OCI-LY3 (cell line): ENCODE measurements at regions not wholly inside any gene's neighbourhood (a gene's known extent, or its start where the extent isn't known, plus 50 kb on each side); places are given as distances from the start of the nearest gene placed in this dataset.

ENCODE experiments used
- EZH2phosphoT487 ChIP-seq: fragments of 200-600 bp; shearing (Covaris generic); IDR thresholded peaks from 2 replicates; pipeline ENCODE4 v1.6.1; 2018; ENCODE audit warnings: antibody characterized with exemption, mixed run types, low read depth
- TF ChIP-seq, protein P1 (sequence below): fragments of 200-600, 300-600 bp; sonication (generic); IDR thresholded peaks from 2 replicates; pipeline ENCODE4 v1.5.1; 2014; ENCODE audit warnings: antibody characterized with exemption, low read length, low read depth

DNA sequence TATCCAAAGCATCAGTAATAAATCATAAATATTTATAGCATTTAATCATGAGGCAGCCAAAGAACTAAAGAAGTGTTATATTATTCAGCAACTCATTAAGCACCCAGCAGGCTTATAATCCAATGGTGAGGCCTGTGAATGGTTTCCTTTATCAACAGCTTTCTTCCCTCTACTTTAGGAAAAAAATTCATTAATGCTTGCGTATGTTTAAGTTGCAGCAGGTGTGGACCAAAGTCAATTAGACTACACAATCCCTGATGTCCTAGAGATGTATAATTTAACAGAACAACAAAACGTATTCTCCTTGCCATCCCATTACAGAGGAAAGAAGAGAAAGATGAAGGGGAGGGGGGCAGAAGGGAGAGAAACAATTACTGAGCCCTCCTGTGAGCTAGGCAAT, 87.7 kb upstream of the MAGI3 start:
- TF ChIP-seq, protein P1, sequence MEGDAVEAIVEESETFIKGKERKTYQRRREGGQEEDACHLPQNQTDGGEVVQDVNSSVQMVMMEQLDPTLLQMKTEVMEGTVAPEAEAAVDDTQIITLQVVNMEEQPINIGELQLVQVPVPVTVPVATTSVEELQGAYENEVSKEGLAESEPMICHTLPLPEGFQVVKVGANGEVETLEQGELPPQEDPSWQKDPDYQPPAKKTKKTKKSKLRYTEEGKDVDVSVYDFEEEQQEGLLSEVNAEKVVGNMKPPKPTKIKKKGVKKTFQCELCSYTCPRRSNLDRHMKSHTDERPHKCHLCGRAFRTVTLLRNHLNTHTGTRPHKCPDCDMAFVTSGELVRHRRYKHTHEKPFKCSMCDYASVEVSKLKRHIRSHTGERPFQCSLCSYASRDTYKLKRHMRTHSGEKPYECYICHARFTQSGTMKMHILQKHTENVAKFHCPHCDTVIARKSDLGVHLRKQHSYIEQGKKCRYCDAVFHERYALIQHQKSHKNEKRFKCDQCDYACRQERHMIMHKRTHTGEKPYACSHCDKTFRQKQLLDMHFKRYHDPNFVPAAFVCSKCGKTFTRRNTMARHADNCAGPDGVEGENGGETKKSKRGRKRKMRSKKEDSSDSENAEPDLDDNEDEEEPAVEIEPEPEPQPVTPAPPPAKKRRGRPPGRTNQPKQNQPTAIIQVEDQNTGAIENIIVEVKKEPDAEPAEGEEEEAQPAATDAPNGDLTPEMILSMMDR: no peak
- TF ChIP-seq EZH2phosphoT487: no peak
